ENCODE measurements at regions not wholly inside any gene's neighbourhood (a gene's known extent, or its start where the extent isn't known, plus 50 kb on each side); places are given as distances from the start of the nearest gene placed in this dataset.
"Not testable (repeated sequence)": the region's sequence is repeated elsewhere in the genome, so short reads cannot be mapped to it uniquely, and the experiment has no call there.

GRCh38 chr3:74269689-74270088 lies 344.8 kb downstream of the CNTN3 start:
- no peak for DNase-seq

- DNase-seq: peak; percentile 45
Observed at GRCh38 chr3:74268753-74269152, 345.7 kb downstream of the CNTN3 start.

DNA sequence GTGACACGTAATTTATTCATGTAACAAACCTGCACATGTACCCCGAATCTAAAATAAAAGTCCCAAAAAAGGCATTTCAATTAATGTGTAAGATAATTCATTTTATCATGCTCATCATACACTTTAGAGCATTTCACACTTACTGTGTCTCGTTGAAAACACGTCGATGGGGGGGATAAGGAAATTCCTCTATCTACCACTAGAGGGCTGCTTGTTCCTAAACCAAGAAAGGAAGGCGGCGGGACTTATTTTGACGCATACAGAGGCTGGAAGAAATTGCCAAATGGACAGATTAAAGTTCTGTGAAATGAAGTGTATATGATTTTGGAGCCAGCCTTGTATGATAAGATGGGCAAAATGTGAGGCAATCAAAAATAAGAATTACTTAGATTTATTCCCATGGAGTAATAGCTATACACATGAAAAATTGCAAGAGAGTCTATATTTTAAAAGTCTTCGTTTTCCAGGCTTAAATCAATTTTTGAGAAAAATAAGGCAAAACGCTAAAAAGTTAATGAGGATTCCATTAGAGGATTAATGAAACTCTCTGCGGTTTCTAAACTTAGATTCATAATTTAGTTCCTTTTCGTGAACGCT lies 346.8 kb downstream of the CNTN3 start:
- peak; percentile 42 for DNase-seq

- peak; percentile 59 for DNase-seq
Observed at GRCh38 chr3:74267131-74267530, 347.3 kb downstream of the CNTN3 start.

DNA sequence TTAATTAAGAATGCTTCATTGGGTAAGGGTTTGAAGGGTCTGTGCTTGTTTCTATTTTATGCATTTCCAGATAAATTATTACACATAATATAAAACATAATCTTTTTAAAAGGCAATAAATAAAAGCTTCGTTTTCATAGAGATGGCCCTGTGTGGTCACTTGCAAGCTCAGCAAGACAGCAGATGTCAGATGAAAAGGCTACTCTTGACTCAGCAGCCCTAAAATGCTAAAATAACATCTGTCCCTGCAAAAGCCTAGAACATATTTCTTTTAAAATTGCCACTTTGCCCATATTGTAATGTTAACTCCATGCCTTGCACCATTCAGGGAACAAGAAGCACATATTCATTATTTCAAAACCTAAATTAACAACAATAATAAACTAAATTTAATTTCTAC lies 349.4 kb downstream of the CNTN3 start:
- DNase-seq: no peak

- DNase-seq: peak; percentile 60
Observed at GRCh38 chr3:74263031-74263430, 351.4 kb downstream of the CNTN3 start.

- DNase-seq: no peak
Observed at GRCh38 chr3:74233091-74233490, 381.4 kb downstream of the CNTN3 start.

- DNase-seq: no peak
Observed at GRCh38 chr3:74217467-74217866, 397.0 kb downstream of the CNTN3 start.

DNA sequence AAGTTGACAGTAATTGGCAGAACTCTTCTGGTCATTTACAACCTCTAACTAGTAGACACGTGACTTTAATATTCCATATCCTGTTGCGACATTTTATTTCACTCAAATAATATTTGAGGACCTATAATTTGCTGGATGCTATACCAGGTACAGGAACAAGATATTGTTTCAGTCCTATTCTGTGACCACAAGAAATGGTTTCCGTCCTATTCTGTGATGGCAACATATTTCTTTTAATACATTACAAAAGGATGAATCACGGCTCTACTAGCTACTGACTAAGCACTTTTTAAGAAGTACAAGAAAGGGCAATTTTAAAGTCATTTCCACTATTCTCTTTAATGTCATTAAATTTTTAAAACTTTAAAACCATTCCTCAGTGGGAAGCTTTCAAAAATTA lies 400.2 kb downstream of the CNTN3 start:
- DNase-seq: peak; percentile 52

DNA sequence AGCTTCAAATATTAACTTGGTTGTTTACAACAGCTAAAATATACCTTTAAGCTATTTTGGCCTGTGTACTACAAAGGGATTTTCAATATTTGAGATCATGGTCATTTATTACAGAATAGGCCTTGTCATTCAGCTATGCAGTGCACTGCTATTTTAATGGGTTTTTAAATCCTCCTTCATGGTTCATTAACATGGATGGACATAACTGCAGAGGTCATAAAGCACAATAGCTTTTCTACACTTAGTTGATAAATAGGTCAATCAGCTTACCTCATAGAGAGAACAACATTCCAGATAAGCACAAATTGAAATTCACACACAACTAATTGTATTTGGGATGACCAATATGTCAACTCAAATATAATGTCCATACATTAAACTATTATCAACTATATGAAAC lies 403.7 kb downstream of the CNTN3 start:
- DNase-seq: no peak

- no peak for DNase-seq
Observed at GRCh38 chr3:74200952-74201351, 413.5 kb downstream of the CNTN3 start.

- not testable (repeated sequence) for DNase-seq
Observed at GRCh38 chr3:74178664-74179063, 435.8 kb downstream of the CNTN3 start.

GRCh38 chr3:74173090-74173489 lies 441.4 kb downstream of the CNTN3 start:
- DNase-seq: no peak

DNA sequence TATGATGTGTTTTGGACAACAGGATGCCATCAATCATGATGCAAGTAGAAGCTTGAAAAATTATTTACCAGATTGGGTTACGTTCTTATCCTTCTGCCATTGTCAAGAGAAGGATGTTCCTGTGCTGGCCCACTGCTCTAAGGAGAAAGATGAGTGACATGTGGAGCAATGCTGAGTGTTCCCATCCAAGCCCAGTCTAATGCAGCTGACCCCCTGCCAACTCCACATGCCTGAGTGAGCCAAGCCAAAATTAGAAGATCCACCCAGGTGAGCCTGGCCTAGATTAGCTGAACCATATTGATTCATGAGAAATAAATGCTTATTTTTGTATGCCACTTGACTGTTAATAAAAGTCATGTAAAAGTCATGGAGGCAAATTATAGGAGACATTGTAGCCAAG lies 446.5 kb downstream of the CNTN3 start:
- no peak for DNase-seq

DNA sequence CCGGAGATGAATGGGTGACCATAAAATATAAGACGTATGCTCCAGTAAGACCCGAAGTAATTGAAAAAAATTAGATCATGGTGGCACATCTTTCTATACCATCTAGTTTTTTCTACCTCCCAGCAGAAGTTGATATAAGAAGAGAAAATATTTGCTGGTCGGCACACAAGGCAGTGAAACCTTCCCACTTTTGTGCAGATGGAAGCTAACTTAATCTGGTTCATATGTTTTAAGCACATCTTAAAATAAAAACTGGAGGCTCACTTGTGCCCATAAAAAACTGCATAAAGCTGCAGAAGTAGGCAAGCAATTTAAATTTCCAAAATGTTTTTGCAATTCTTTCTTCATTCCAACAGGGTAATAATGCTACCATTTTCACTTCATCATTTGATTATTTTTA lies 449.2 kb downstream of the CNTN3 start:
- DNase-seq: no peak

GRCh38 chr3:74149466-74149865 lies 465.0 kb downstream of the CNTN3 start:
- no peak for DNase-seq

- DNase-seq: no peak
Observed at GRCh38 chr3:74145277-74145676, 469.2 kb downstream of the CNTN3 start.

GRCh38 chr3:74139648-74140047 lies 474.8 kb downstream of the CNTN3 start:
- peak; percentile 19 for DNase-seq

GRCh38 chr3:74137790-74138189 lies 476.7 kb downstream of the CNTN3 start:
- no peak for DNase-seq

DNA sequence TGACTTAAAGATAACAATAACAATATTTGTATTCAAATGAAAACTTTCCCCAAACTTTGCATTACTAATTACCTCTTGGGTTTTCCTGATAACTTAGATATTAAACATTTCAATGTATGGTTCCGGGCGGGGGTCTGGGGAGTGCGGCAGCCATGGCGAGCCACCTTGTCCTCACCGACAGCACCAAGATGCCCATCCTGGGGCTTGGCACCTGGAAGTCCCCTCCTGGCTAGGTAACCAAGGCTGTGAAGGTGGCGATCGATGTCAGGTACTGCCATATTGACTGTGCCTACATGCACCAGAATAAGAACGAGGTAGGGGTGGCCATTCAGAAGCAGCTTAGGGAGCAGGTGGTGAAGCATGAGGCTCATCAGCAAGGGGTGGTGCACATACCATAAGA lies 478.7 kb downstream of the CNTN3 start:
- DNase-seq: no peak

GRCh38 chr3:74134831-74135230 lies 479.6 kb downstream of the CNTN3 start:
- peak; percentile 64 for DNase-seq

GRCh38 chr3:74131546-74132328 lies 482.7 kb downstream of the CNTN3 start:
- not testable (repeated sequence) for DNase-seq

DNA sequence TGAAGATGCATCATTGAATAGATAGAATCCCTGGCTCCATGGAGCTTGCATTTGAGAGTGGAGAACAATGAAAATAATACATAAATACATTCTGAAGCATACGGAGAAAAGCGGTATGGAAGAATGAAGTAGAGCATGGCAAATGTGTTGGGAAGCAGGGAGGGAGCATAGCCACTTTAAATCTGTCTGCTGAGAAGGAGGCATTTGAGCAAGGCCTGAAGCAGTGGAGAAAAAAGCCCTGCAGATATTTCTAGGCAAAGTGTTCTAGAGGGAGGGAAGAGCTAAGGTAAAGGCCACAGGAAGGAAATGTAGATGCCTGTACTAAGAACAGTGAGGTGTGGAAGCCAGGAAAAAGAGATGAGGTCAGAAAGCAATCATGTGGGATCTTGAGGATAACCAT lies 484.8 kb downstream of the CNTN3 start:
- no peak for DNase-seq

DNA sequence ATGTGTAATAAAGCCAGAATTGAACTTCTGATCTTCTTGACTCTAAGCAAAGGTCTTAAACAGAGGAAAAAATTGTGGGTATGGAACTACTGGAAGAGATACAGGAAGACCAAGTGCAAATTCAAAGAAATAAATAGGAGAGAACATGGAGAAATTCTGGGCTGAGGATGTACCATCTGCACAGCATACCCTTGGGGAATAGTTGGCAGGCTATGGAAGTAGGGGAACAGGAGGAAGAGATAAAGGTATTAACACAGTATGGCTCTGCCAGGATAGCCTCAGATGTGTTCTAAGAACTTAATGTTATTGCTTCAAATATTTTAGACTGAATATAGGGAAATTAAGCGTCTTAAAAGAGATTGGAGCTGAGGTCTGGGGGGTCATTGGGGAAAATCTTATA lies 485.4 kb downstream of the CNTN3 start:
- no peak for DNase-seq

DNA sequence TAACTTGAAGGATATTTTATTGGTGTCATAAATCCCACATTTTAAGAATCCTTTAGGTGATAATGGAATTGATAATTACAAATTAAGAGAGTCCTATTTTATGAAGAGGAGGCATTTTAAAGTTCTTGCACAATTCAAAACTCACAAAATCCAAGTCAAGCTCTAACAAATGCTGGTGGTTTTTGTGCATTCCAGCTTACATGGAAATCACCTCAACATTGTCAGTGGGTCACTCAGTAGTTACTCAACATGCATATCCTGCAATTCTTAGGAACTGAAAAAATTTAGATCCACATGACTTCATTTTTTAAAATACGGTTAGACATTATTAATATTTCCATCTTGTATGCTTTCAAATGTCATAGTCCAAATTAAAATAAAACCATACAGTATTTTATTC lies 487.2 kb downstream of the CNTN3 start:
- DNase-seq: peak; percentile 36

Data from fibroblast of skin of right quadriceps (primary cell).